RKO (cell line): ENCODE measurements at regions not wholly inside any gene's neighbourhood (a gene's known extent, or its start where the extent isn't known, plus 50 kb on each side); places are given as distances from the start of the nearest gene placed in this dataset.
A peak's percentile ranks its signal among the peaks of the same experiment; 100 is the strongest.

Experiments
- DNase-seq: peaks from one replicate; pipeline ENCODE4 v3.0.0-alpha.2; 2016; ENCODE audit warnings: low spot score

GRCh38 chr16:61323456-61323855 is 712.8 kb downstream of the CDH8 start:
- no peak for DNase-seq

GRCh38 chr16:61320791-61321190 is 715.4 kb downstream of the CDH8 start:
- no peak for DNase-seq

GRCh38 chr16:61313931-61314330 is 722.3 kb downstream of the CDH8 start:
- no peak for DNase-seq

DNA sequence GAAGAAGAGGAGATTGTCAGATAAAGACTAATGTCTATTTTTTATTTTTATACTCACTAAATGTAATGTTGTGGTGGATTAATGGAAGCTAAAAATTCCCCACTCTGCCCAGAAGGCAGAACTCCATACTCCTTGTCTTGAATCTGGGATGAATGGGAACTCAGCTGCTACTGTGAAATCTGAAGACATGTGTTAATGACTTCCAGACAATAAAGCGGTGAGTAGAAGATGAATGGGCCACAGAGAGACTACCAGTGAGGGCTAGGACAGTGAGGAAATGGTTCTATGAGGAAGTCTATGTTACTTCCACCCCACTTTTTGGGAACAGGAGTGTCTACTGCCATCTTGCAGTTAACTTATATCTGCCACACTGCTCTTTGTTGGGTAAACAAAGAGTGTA is 726.9 kb downstream of the CDH8 start:
- no peak for DNase-seq

- no peak for DNase-seq
These were observed 730.0 kb downstream of the CDH8 start for GRCh38 chr16:61306204-61306603.

DNA sequence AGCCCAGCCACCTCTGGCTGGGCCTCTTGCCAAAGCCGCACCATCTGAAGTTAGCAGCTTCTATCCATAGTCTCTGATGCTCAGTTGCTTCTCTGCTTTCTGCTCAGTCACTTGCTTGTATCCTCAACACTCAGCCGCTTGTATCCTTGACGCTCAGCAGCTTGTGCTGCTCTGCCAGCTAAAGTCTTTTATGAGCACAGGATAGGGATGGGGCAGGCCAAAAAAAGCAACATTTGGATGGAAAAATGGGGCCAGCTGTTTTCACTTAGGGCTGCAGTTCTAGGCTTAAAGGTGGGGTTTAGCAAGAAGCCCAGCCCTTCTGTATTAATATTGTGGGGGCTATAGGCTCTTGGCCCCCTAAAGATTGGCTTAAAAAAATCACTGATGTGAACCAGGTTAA is 739.4 kb downstream of the CDH8 start:
- no peak for DNase-seq

DNA sequence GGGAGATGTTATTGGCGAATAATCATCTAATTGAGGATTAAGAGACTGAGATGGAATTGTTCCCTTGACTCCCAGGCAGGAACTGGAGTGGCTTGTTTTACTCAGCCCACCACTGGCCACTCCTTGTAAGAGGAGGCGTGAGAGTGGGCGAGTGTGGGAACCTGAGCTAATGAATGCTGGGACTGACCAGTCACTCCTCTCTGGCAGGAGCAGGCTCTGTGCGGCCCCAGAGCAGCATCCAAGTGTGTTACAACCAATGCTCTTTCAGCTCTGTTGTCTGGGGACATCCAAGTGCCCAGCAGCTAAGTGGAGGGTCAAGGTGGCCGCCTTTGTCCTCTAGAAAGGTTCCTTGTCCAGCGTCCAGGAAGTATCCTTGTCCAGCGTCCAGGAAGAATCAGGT is 739.9 kb downstream of the CDH8 start:
- DNase-seq: no peak

GRCh38 chr16:61295311-61295710 is 740.9 kb downstream of the CDH8 start:
- peak; percentile 60 for DNase-seq

- no peak for DNase-seq
These were observed 747.1 kb downstream of the CDH8 start for GRCh38 chr16:61289141-61289540.

- no peak for DNase-seq
These were observed 758.4 kb downstream of the CDH8 start for GRCh38 chr16:61277849-61278248.

DNA sequence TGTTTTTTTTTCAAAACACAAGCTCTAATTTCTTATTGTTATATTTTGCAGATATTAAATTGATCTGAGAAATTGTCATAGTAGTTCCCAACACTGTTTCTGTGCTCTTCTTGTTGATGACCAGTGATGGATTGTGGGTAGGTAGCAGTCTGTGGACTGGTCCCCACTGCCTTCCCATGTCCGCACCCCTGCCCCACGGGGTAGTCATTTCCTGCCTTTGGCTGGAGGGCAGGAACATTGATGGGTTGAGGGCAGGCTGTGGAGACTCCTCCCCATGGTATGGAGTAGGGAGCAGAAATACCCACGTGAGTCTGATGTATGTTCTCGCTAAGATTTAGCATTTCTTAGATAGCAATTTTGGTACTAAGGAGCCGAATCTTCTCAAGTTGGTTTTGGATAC is 762.0 kb downstream of the CDH8 start:
- no peak for DNase-seq

GRCh38 chr16:61270726-61271125 is 765.5 kb downstream of the CDH8 start:
- no peak for DNase-seq

DNA sequence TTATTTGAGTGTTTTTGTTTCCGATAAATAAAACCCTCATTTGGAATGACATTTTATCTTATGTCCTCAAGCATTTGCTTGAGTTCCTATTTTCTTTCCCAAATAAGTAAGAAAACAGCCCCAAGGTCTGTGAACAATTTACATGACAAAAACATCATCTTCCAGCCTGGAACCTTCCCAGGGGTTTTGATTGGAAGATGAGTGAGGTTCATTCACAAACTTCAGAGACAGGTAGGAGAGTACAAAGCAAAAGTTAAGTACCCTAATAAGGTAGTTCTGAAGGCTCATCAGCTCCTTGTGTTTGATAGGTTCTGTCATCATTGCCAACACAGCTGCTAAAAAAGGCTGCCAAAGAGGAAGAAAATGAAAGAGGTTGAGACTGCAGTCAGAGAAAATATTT is 772.8 kb downstream of the CDH8 start:
- DNase-seq: no peak

DNA sequence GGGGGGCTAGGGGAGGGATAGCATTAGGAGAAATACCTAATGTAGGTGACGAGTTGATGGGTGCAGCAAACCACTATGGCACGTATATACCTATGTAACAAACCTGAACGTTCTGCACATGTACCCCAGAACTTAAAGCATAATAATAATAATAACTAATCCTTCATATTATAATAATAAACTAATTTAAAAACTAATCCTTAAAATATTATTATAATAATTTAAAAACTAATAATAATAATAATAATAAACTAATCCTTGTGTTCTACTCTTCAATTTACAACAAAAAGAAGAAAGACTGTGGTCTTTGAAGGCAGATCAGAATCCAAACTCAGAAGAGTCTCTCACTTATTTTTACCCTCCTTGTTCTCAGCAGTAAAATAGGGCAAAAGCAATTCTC is 774.9 kb downstream of the CDH8 start:
- DNase-seq: no peak

- no peak for DNase-seq
These were observed 789.6 kb downstream of the CDH8 start for GRCh38 chr16:61246592-61246991.

DNA sequence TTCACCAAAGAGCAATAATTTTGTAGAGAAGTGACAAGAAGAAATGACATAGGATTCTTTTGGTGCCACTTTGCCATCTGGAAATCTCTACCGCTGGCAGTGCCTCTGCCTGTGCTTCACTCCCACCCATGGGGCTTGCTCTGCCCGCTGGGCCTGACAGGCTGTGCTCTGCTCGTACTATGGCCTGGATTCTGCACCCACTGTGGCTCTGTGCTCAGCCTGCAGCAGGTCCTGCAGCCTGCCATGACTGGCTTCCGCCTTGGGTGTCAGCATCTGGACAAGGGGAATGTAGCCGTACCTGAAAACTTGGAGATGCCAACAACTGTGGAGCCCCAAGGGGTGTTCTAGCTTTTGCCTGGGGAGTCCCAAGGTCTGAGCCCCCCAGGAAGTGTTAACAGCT is 792.3 kb downstream of the CDH8 start:
- no peak for DNase-seq

GRCh38 chr16:61237884-61238485 is 798.3 kb downstream of the CDH8 start:
- DNase-seq: no peak

GRCh38 chr16:61233713-61234112 is 802.5 kb downstream of the CDH8 start:
- DNase-seq: no peak

DNA sequence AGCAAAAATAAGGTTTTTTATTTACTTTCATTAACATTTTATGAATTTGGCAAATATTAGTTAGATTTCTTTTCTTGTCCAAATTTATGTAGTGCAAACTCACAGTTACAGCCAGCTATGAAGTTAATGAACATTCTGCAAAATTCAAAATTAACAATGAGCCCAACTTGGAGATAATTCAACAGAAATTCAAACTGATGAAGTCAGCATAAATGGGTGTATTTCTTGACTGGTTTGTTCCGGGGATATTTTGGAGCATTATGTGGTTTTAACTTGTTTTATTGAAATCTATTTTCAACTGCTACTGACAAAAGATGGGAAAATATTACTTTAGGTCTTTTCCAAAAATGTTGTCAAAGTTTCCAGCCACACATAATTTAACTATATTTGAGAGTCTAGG is 807.9 kb downstream of the CDH8 start:
- no peak for DNase-seq

- DNase-seq: no peak
These were observed 820.6 kb downstream of the CDH8 start for GRCh38 chr16:61215605-61216004.

DNA sequence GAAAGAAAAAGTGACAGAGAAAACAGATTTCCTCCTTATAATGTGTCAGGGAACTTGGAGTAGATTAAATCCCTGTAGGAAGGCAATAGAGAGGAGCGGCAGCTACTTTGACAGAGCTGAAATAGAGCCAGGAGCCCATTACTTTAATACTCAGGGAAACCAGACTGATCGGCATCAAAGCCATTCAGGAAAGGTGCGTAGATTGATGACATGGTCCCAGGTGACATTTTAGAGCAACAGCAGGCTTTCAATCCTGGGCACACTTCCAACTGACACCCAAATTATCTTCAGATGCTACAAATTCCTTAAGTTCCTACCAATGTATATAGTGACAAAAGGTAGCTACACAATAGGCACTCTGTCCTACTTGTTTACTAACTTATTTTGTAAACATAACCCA is 821.5 kb downstream of the CDH8 start:
- DNase-seq: no peak

- no peak for DNase-seq
These were observed 826.2 kb downstream of the CDH8 start for GRCh38 chr16:61210076-61210475.

DNA sequence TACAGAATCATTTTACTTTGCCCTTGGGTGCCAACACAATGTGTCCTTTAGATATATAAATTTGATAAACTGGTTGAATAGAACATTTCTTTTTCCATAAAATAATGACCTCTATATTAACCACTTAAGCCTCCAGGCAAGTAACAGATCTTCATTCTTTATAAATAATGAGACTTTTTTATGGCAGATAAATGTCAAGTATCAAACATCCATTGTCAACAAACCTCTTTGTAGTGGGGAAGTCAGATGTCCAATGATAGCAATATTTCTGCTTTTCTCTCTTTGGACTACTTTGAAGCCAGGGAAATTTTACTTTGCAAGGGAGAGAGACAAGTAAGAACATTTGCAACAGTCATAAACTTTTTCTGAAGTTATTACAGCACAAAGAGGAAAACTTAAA is 841.2 kb downstream of the CDH8 start:
- DNase-seq: no peak

- no peak for DNase-seq
These were observed 841.7 kb downstream of the CDH8 start for GRCh38 chr16:61194573-61194972.

- DNase-seq: peak; percentile 1
These were observed 853.8 kb downstream of the CDH8 start for GRCh38 chr16:61182391-61182790.
